ENCODE measurements at regions not wholly inside any gene's neighbourhood (a gene's known extent, or its start where the extent isn't known, plus 50 kb on each side); places are given as distances from the start of the nearest gene placed in this dataset.
A peak's percentile ranks its signal among the peaks of the same experiment; 100 is the strongest.

- no peaks in the 10 kb centered on the region for H3K79me2 ChIP-seq
- H2AFZ ChIP-seq, result peak overlapping the region; percentile 70
- H3K4me2 ChIP-seq, result peak overlapping the region; percentile 76
- no peaks in the 10 kb centered on the region for H3K36me3 ChIP-seq (replicated peaks; ENCODE audit: insufficient read depth, low read depth)
- H3K27ac ChIP-seq, result peak overlapping the region; percentile 39
- H3K4me3 ChIP-seq, result peak overlapping the region; percentile 15
- no peaks in the 10 kb centered on the region for H3K9me2 ChIP-seq (replicated peaks; ENCODE audit: insufficient read depth)
- TF ChIP-seq EZH2phosphoT487 (IDR thresholded peaks at IDR 0.05; ENCODE audit: low read depth, severe bottlenecking, unreplicated experiment) (no peak), EZH2 (IDR thresholded peaks at IDR 0.05; ENCODE audit: borderline replicate concordance) (no peak)
- TF ChIP-seq, protein P1, sequence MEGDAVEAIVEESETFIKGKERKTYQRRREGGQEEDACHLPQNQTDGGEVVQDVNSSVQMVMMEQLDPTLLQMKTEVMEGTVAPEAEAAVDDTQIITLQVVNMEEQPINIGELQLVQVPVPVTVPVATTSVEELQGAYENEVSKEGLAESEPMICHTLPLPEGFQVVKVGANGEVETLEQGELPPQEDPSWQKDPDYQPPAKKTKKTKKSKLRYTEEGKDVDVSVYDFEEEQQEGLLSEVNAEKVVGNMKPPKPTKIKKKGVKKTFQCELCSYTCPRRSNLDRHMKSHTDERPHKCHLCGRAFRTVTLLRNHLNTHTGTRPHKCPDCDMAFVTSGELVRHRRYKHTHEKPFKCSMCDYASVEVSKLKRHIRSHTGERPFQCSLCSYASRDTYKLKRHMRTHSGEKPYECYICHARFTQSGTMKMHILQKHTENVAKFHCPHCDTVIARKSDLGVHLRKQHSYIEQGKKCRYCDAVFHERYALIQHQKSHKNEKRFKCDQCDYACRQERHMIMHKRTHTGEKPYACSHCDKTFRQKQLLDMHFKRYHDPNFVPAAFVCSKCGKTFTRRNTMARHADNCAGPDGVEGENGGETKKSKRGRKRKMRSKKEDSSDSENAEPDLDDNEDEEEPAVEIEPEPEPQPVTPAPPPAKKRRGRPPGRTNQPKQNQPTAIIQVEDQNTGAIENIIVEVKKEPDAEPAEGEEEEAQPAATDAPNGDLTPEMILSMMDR (IDR thresholded peaks at IDR 0.05; ENCODE audit: poor library complexity), result no peak
- 22% methylated on average over 7 of the region's 7 CpGs for WGBS (ENCODE audit: low lambda C conversion rate, missing lambda C conversion rate)
- H3K27me3 ChIP-seq, result no peaks in the 10 kb centered on the region
- H3K4me1 ChIP-seq (ENCODE audit: insufficient read depth), result no peaks in the 10 kb centered on the region
- DNase-seq (ENCODE audit: low spot score), result peak; percentile 10
- no peaks in the 10 kb centered on the region for H4K20me1 ChIP-seq (ENCODE audit: insufficient read depth, poor library complexity, severe bottlenecking)
- no peaks in the 10 kb centered on the region for H3K9me3 ChIP-seq (ENCODE audit: low read depth)
Measured at GRCh38 chr13:88704600-88705275, 1033.6 kb downstream of the SLITRK5 start.

- DNase-seq (ENCODE audit: low spot score), result no peak
- no peaks in the 10 kb centered on the region for H3K9me2 ChIP-seq (replicated peaks; ENCODE audit: insufficient read depth)
- no peaks in the 10 kb centered on the region for H3K79me2 ChIP-seq
- H2AFZ ChIP-seq, result no peak overlapping the region
- TF ChIP-seq EZH2 (IDR thresholded peaks at IDR 0.05; ENCODE audit: borderline replicate concordance), result no peak
- TF ChIP-seq, protein P1 (IDR thresholded peaks at IDR 0.05; ENCODE audit: poor library complexity), result no peak
- no peak for TF ChIP-seq EZH2phosphoT487 (IDR thresholded peaks at IDR 0.05; ENCODE audit: low read depth, severe bottlenecking, unreplicated experiment)
- H3K4me2 ChIP-seq, result no peak overlapping the region
- no peaks in the 10 kb centered on the region for H3K27me3 ChIP-seq
- no peaks in the 10 kb centered on the region for H3K4me1 ChIP-seq (ENCODE audit: insufficient read depth)
- H4K20me1 ChIP-seq (ENCODE audit: insufficient read depth, poor library complexity, severe bottlenecking), result no peaks in the 10 kb centered on the region
- H3K9me3 ChIP-seq (ENCODE audit: low read depth), result no peaks in the 10 kb centered on the region
- no peak overlapping the region for H3K4me3 ChIP-seq
- no peaks in the 10 kb centered on the region for H3K36me3 ChIP-seq (replicated peaks; ENCODE audit: insufficient read depth, low read depth)
- no peak overlapping the region for H3K27ac ChIP-seq
Measured at GRCh38 chr13:88707646-88708045, 1036.5 kb downstream of the SLITRK5 start.

GRCh38 chr13:88717946-88718345 lies 1046.8 kb downstream of the SLITRK5 start:
- TF ChIP-seq EZH2phosphoT487 (IDR thresholded peaks at IDR 0.05; ENCODE audit: low read depth, severe bottlenecking, unreplicated experiment), result no peak
- no peak for TF ChIP-seq EZH2 (IDR thresholded peaks at IDR 0.05; ENCODE audit: borderline replicate concordance)
- Histone ChIP-seq H3K27ac (no peak overlapping the region), H3K4me1 (ENCODE audit: insufficient read depth) (no peaks in the 10 kb centered on the region), H3K36me3 (replicated peaks; ENCODE audit: insufficient read depth, low read depth) (no peaks in the 10 kb centered on the region), H3K4me3 (no peak overlapping the region), H3K9me3 (ENCODE audit: low read depth) (no peaks in the 10 kb centered on the region), H3K9me2 (replicated peaks; ENCODE audit: insufficient read depth) (no peaks in the 10 kb centered on the region), H3K79me2 (no peaks in the 10 kb centered on the region), H3K27me3 (no peaks in the 10 kb centered on the region), H2AFZ (no peak overlapping the region), H3K4me2 (no peak overlapping the region), H4K20me1 (ENCODE audit: insufficient read depth, poor library complexity, severe bottlenecking) (no peaks in the 10 kb centered on the region)
- no peak for DNase-seq (ENCODE audit: low spot score)
- 97% methylated on average over 22 of the region's 22 CpGs for whole genome bisulfite sequencing (ENCODE audit: low lambda C conversion rate, missing lambda C conversion rate)

DNA sequence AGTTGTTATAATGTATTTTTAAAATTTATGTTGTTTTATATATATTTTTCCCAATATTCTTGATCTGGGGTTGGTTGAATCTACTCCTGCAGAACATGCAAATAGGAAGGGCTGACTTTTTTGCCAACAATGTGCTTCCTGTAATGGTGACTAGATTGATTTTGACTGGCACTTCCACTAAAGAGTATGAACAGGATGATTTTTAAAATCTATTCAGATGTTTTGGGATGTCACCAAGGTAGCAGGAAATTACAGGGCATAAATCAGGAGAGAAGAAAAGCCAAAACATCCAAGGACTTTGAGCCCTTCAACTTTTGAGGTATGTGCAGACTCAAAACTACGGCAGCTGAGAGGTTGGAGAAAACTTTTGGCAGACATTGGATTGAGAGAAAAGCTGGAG lies 1047.6 kb downstream of the SLITRK5 start:
- Histone ChIP-seq H3K4me3 (no peak overlapping the region), H3K27me3 (no peaks in the 10 kb centered on the region), H3K9me2 (replicated peaks; ENCODE audit: insufficient read depth) (no peaks in the 10 kb centered on the region), H3K79me2 (no peaks in the 10 kb centered on the region), H3K4me2 (no peak overlapping the region), H3K36me3 (replicated peaks; ENCODE audit: insufficient read depth, low read depth) (no peaks in the 10 kb centered on the region), H3K27ac (no peak overlapping the region), H4K20me1 (ENCODE audit: insufficient read depth, poor library complexity, severe bottlenecking) (no peaks in the 10 kb centered on the region), H3K4me1 (ENCODE audit: insufficient read depth) (no peaks in the 10 kb centered on the region), H3K9me3 (ENCODE audit: low read depth) (no peaks in the 10 kb centered on the region), H2AFZ (no peak overlapping the region)
- DNase-seq (ENCODE audit: low spot score), result no peak
- WGBS (ENCODE audit: low lambda C conversion rate, missing lambda C conversion rate), result 72% methylated on average over 1 of the region's 1 CpG
- TF ChIP-seq, protein P1 (IDR thresholded peaks at IDR 0.05; ENCODE audit: poor library complexity), result no peak
- no peak for TF ChIP-seq EZH2phosphoT487 (IDR thresholded peaks at IDR 0.05; ENCODE audit: low read depth, severe bottlenecking, unreplicated experiment)
- TF ChIP-seq EZH2 (IDR thresholded peaks at IDR 0.05; ENCODE audit: borderline replicate concordance), result no peak
